ENCODE measurements at regions not wholly inside any gene's neighbourhood (a gene's known extent, or its start where the extent isn't known, plus 50 kb on each side); places are given as distances from the start of the nearest gene placed in this dataset.
"Not testable (repeated sequence)": the region's sequence is repeated elsewhere in the genome, so short reads cannot be mapped to it uniquely, and the experiment has no call there.

GRCh38 chr22:12384612-12385011, 3143.4 kb upstream of the OR11H1 start:
- intact Hi-C loops (cut with DNase I; ENCODE audit: low total_unique reads); H3K4me1 ChIP-seq: not testable (repeated sequence)

GRCh38 chr22:12388824-12389800, 3138.9 kb upstream of the OR11H1 start:
- DNase-seq: peak in 1 of 2 donors; percentile 6
- H3K36me3 ChIP-seq; H3K9me3 ChIP-seq; H3K4me1 ChIP-seq; H3K27me3 ChIP-seq; H3K27ac ChIP-seq; H3K4me3 ChIP-seq; intact Hi-C loops (cut with DNase I; ENCODE audit: low total_unique reads): not testable (repeated sequence)

More at GRCh38 chr22:12384612-12385011, 3143.4 kb upstream of the OR11H1 start:
- not testable (repeated sequence) for H3K27me3 ChIP-seq, H3K27ac ChIP-seq, H3K4me3 ChIP-seq, H3K36me3 ChIP-seq, DNase-seq, H3K9me3 ChIP-seq

GRCh38 chr22:12397270-12397669, 3130.7 kb upstream of the OR11H1 start:
- DNase-seq; intact Hi-C loops (cut with DNase I; ENCODE audit: low total_unique reads); H3K9me3 ChIP-seq: not testable (repeated sequence)

GRCh38 chr22:12401942-12402341, 3126.1 kb upstream of the OR11H1 start:
- H3K27ac ChIP-seq; H3K36me3 ChIP-seq; intact Hi-C loops (cut with DNase I; ENCODE audit: low total_unique reads); H3K4me3 ChIP-seq; H3K9me3 ChIP-seq; H3K27me3 ChIP-seq; H3K4me1 ChIP-seq; DNase-seq: not testable (repeated sequence)

More at GRCh38 chr22:12397270-12397669, 3130.7 kb upstream of the OR11H1 start:
- not testable (repeated sequence) for H3K4me1 ChIP-seq, H3K27me3 ChIP-seq, H3K27ac ChIP-seq, H3K36me3 ChIP-seq, H3K4me3 ChIP-seq

- H3K9me3 ChIP-seq; H3K27ac ChIP-seq; DNase-seq; H3K4me3 ChIP-seq; H3K27me3 ChIP-seq; intact Hi-C loops (cut with DNase I; ENCODE audit: low total_unique reads); H3K36me3 ChIP-seq; H3K4me1 ChIP-seq: not testable (repeated sequence)
Observed at GRCh38 chr22:12402531-12402930, 3125.5 kb upstream of the OR11H1 start.

GRCh38 chr22:12435890-12436289, 3092.1 kb upstream of the OR11H1 start:
- H3K4me1 ChIP-seq; H3K27ac ChIP-seq; H3K9me3 ChIP-seq; H3K27me3 ChIP-seq; DNase-seq; H3K36me3 ChIP-seq; H3K4me3 ChIP-seq; intact Hi-C loops (cut with DNase I; ENCODE audit: low total_unique reads): not testable (repeated sequence)

Data from uterus (tissue), 3 donors.